Endodermal cell (in vitro differentiated cells): ENCODE measurements at regions not wholly inside any gene's neighbourhood (a gene's known extent, or its start where the extent isn't known, plus 50 kb on each side); places are given as distances from the start of the nearest gene placed in this dataset.

Experiments used
- DNase-seq: peaks from one replicate; pipeline ENCODE4 v3.0.0-alpha.2; 2017
- H3K27ac ChIP-seq: 2 replicates; pipeline ENCODE4 v1.5.1; 2013; ENCODE audit warnings: mild to moderate bottlenecking, low read depth, low read length, moderate library complexity
- H3K27me3 ChIP-seq: 2 replicates; pipeline ENCODE4 v1.6.1; 2013; ENCODE audit warnings: mild to moderate bottlenecking, low read length, moderate library complexity; ENCODE audit not compliant: insufficient read depth, control insufficient read depth, poor library complexity, severe bottlenecking
- H3K36me3 ChIP-seq: 2 replicates; pipeline ENCODE4 v1.7.0; 2013; ENCODE audit warnings: mild to moderate bottlenecking, low read length, moderate library complexity; ENCODE audit not compliant: control insufficient read depth, insufficient read depth
- H3K4me1 ChIP-seq: one replicate; pipeline ENCODE4 v1.7.0; 2013; ENCODE audit warnings: low read length; ENCODE audit not compliant: control insufficient read depth, insufficient read depth
- H3K4me3 ChIP-seq: 2 replicates; pipeline ENCODE4 v1.5.1; 2013; ENCODE audit warnings: mild to moderate bottlenecking, low read length, moderate library complexity
- H3K9ac ChIP-seq: 2 replicates; pipeline ENCODE4 v1.6.1; 2013; ENCODE audit warnings: mild to moderate bottlenecking, low read length, moderate library complexity; ENCODE audit not compliant: poor library complexity, severe bottlenecking; ENCODE audit errors: extremely low read depth
- H3K9me3 ChIP-seq: 2 replicates; pipeline ENCODE4 v1.6.1; 2013; ENCODE audit warnings: mild to moderate bottlenecking, low read length, moderate library complexity; ENCODE audit not compliant: control insufficient read depth
- H3K27ac Mint-ChIP-seq: 2 replicates; pipeline ENCODE4 v1.8.0; 2020; ENCODE audit warnings: mixed read lengths
- H3K27me3 Mint-ChIP-seq: 2 replicates; pipeline ENCODE4 v1.8.0; 2021; ENCODE audit warnings: mild to moderate bottlenecking, mixed read lengths; ENCODE audit not compliant: insufficient read depth
- H3K36me3 Mint-ChIP-seq: 2 replicates; pipeline ENCODE4 v1.8.0; 2020; ENCODE audit warnings: low read depth, mixed read lengths
- H3K4me1 Mint-ChIP-seq: 2 replicates; pipeline ENCODE4 v1.8.0; 2020; ENCODE audit warnings: mixed read lengths
- H3K4me3 Mint-ChIP-seq: 2 replicates; pipeline ENCODE4 v1.8.0; 2020; ENCODE audit warnings: mild to moderate bottlenecking, moderate library complexity, mixed read lengths
- H3K9me3 Mint-ChIP-seq: 2 replicates; pipeline ENCODE4 v1.8.0; 2020; ENCODE audit warnings: mild to moderate bottlenecking, mixed read lengths
- WGBS, 2 experiments: methylation state at CpG; one replicate each; pipeline versions ENCODE4 v1.1.5 to v1.1.7; 2013; ENCODE audit warnings: missing lambda C conversion rate in 2 of 2, mixed read lengths in 1 of 2; ENCODE audit not compliant: insufficient coverage in 1 of 2, insufficient read length in 1 of 2; 5-methylcytosine and 5-hydroxymethylcytosine counted together
- TF ChIP-seq, protein P1 (sequence below): fragments of 200-600 bp; sonication (generic); conservative IDR thresholded peaks from 2 replicates; pipeline ENCODE4 v1.5.0; 2021; ENCODE audit warnings: antibody characterized with exemption, mild to moderate bottlenecking

GRCh38 chr4:160213366-160213765 lies 1110.5 kb downstream of the RAPGEF2 start:
- peaks cover 10% of the 10 kb centered on the region for H3K9me3 Mint-ChIP-seq
- Histone ChIP-seq H3K4me3 (no peak overlapping the region), H3K27me3 (no peaks in the 10 kb centered on the region), H3K4me1 (no peaks in the 10 kb centered on the region), H3K36me3 (no peaks in the 10 kb centered on the region), H3K9me3 (peaks cover 6% of the 10 kb centered on the region), H3K27ac (no peak overlapping the region), H3K9ac (no peak overlapping the region)
- no peak overlapping the region for H3K27ac Mint-ChIP-seq
- TF ChIP-seq, protein P1, sequence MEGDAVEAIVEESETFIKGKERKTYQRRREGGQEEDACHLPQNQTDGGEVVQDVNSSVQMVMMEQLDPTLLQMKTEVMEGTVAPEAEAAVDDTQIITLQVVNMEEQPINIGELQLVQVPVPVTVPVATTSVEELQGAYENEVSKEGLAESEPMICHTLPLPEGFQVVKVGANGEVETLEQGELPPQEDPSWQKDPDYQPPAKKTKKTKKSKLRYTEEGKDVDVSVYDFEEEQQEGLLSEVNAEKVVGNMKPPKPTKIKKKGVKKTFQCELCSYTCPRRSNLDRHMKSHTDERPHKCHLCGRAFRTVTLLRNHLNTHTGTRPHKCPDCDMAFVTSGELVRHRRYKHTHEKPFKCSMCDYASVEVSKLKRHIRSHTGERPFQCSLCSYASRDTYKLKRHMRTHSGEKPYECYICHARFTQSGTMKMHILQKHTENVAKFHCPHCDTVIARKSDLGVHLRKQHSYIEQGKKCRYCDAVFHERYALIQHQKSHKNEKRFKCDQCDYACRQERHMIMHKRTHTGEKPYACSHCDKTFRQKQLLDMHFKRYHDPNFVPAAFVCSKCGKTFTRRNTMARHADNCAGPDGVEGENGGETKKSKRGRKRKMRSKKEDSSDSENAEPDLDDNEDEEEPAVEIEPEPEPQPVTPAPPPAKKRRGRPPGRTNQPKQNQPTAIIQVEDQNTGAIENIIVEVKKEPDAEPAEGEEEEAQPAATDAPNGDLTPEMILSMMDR, result no peak
- no peak overlapping the region for H3K4me3 Mint-ChIP-seq
- H3K4me1 Mint-ChIP-seq, result no peaks in the 10 kb centered on the region
- WGBS, 2 experiments, result 100% methylated on average over 1 of the region's 1 CpG
- DNase-seq, result no peak
- H3K27me3 Mint-ChIP-seq, result no peaks in the 10 kb centered on the region
- H3K36me3 Mint-ChIP-seq, result no peaks in the 10 kb centered on the region

DNA sequence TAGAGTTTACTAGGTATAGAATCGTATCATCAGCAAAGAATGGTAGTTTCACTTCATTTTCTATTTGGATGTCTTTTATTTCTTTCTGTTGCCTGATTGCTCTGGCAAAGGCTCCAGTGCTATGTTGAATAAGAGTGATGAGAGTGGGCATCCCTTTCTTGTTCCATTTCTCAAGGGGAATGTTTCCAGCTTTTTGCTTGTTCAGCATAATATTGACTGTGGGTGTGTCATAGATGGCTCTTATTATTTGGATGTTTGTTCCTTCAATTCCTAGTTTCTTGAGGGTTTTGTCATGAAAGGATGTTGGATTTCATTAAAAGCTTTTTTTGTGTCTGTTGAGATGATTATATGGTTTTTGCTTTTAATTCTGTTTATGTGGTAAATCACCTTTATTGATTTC lies 1114.5 kb downstream of the RAPGEF2 start:
- Mint-ChIP-seq H3K9me3 (peaks cover 31% of the 10 kb centered on the region), H3K27me3 (no peaks in the 10 kb centered on the region), H3K4me3 (no peak overlapping the region), H3K27ac (no peak overlapping the region), H3K36me3 (peaks cover 2% of the 10 kb centered on the region), H3K4me1 (no peaks in the 10 kb centered on the region)
- H3K27me3 ChIP-seq, result no peaks in the 10 kb centered on the region
- no peaks in the 10 kb centered on the region for H3K4me1 ChIP-seq
- H3K36me3 ChIP-seq, result no peaks in the 10 kb centered on the region
- no peak overlapping the region for H3K4me3 ChIP-seq
- H3K9me3 ChIP-seq, result peaks cover 24% of the 10 kb centered on the region
- WGBS, 2 experiments, result 89 to 100% methylated on average over 1 of the region's 1 CpG
- H3K27ac ChIP-seq, result no peak overlapping the region
- no peak for DNase-seq
- H3K9ac ChIP-seq, result no peak overlapping the region
- TF ChIP-seq, protein P1, result no peak

DNA sequence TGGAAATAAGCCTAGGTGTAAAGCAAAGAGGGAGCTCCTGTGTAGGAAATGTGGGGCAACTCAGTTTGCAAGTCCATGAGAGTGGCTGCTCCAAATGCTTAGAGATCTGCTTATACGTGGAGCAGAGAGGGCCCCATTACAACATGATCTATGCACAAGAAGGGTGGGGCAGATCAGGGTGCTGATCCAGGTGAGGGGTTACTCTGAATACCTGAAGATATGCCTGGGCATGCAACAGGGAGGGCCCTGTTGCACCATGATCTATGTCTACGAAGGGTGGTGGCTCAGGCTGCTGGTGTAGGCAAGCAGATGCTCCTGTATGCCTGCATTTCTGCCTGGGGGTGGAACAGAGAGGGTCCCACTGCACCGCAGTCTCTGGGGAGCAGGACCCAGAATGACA lies 1121.2 kb downstream of the RAPGEF2 start:
- Histone ChIP-seq H3K4me3 (no peak overlapping the region), H3K9ac (no peak overlapping the region), H3K36me3 (no peaks in the 10 kb centered on the region), H3K9me3 (peaks cover 18% of the 10 kb centered on the region), H3K27me3 (peaks cover 4% of the 10 kb centered on the region), H3K27ac (no peak overlapping the region), H3K4me1 (no peaks in the 10 kb centered on the region)
- H3K4me3 Mint-ChIP-seq, result no peak overlapping the region
- TF ChIP-seq, protein P1, result no peak
- DNase-seq, result no peak
- H3K9me3 Mint-ChIP-seq, result peaks cover 20% of the 10 kb centered on the region
- peaks cover 4% of the 10 kb centered on the region for H3K27me3 Mint-ChIP-seq
- WGBS, 2 experiments, result 92% methylated on average over 2 to 3 of the region's 3 CpGs
- peaks cover 2% of the 10 kb centered on the region for H3K36me3 Mint-ChIP-seq
- H3K27ac Mint-ChIP-seq, result no peak overlapping the region
- H3K4me1 Mint-ChIP-seq, result no peaks in the 10 kb centered on the region
